ENCODE measurements at regions not wholly inside any gene's neighbourhood (a gene's known extent, or its start where the extent isn't known, plus 50 kb on each side); places are given as distances from the start of the nearest gene placed in this dataset.

DNA sequence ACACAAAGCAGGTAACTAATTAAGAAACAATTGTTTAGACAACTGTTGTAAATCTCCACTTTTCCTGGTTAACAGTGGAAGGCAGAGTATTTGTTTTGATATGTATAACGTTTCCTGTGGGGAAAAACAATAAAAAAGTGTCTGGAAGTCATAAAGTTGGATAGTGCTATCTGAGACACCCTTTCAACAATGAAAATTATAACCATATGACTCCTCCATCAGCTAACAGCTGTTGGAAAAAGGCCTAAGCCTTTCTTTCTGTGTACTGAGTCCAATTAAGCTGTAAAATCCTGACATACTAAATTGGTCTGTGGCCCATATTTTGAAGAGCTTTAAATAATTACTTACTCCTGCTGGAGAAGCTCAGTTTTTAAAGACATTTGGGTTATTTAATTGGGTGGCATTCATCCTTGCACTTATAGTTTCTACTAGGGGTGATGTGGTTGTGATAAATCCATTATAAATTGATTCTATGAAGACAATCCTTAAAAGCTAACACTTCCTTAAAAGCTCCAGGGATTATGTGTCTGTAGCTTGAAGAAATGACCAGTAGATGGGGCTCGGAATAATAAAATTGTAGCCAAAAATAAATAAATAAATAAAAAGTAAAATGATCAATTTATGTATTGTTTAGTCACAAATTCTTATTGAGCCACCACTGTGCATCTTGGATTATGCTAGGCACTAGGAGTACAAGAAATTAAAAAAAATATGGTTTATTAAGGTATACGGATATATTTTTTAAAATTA, 698.1 kb upstream of the NXPH2 start:
- TF ChIP-seq EP300 (IDR thresholded peaks at IDR 0.05; ENCODE audit: borderline replicate concordance) = no peak
- no peak for TF ChIP-seq YY1 (IDR thresholded peaks at IDR 0.05; ENCODE audit: low read depth)
- TF ChIP-seq TAF1 (IDR thresholded peaks at IDR 0.05; ENCODE audit: low read depth) = no peak

DNA sequence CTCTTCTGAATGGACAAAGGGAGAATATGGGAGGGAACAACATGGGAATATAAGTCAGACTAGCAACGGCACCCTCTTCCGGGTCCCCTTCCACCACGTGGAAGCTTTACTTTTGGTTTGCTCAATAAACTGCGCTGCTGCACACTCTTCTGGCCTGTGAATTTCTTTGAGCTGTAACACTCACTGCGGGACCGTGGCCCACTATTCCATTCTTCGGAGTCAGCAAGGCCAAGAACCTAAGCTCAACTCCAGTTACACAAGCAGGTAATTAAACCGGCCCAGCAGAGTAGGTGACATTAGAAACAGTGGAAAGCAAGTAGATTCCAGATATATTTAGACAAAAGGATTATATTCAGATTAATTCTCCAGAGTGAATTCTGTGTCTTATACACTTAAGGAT, 697.4 kb upstream of the NXPH2 start:
- TF ChIP-seq, protein P1, sequence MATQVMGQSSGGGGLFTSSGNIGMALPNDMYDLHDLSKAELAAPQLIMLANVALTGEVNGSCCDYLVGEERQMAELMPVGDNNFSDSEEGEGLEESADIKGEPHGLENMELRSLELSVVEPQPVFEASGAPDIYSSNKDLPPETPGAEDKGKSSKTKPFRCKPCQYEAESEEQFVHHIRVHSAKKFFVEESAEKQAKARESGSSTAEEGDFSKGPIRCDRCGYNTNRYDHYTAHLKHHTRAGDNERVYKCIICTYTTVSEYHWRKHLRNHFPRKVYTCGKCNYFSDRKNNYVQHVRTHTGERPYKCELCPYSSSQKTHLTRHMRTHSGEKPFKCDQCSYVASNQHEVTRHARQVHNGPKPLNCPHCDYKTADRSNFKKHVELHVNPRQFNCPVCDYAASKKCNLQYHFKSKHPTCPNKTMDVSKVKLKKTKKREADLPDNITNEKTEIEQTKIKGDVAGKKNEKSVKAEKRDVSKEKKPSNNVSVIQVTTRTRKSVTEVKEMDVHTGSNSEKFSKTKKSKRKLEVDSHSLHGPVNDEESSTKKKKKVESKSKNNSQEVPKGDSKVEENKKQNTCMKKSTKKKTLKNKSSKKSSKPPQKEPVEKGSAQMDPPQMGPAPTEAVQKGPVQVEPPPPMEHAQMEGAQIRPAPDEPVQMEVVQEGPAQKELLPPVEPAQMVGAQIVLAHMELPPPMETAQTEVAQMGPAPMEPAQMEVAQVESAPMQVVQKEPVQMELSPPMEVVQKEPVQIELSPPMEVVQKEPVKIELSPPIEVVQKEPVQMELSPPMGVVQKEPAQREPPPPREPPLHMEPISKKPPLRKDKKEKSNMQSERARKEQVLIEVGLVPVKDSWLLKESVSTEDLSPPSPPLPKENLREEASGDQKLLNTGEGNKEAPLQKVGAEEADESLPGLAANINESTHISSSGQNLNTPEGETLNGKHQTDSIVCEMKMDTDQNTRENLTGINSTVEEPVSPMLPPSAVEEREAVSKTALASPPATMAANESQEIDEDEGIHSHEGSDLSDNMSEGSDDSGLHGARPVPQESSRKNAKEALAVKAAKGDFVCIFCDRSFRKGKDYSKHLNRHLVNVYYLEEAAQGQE (IDR thresholded peaks at IDR 0.05; ENCODE audit: low read depth) = no peak
- no peak for TF ChIP-seq YY1 (IDR thresholded peaks at IDR 0.05; ENCODE audit: low read depth)
- TF ChIP-seq TCF12 (IDR thresholded peaks at IDR 0.05; ENCODE audit: low read depth) = no peak
- TF ChIP-seq RAD21 (IDR thresholded peaks at IDR 0.05; ENCODE audit: low read depth) = no peak
- TF ChIP-seq, protein P2, sequence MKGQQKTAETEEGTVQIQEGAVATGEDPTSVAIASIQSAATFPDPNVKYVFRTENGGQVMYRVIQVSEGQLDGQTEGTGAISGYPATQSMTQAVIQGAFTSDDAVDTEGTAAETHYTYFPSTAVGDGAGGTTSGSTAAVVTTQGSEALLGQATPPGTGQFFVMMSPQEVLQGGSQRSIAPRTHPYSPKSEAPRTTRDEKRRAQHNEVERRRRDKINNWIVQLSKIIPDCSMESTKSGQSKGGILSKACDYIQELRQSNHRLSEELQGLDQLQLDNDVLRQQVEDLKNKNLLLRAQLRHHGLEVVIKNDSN (IDR thresholded peaks at IDR 0.05) = no peak
- TF ChIP-seq TAF1 (IDR thresholded peaks at IDR 0.05; ENCODE audit: low read depth) = no peak
- TF ChIP-seq TEAD4 (IDR thresholded peaks at IDR 0.05) = no peak

DNA sequence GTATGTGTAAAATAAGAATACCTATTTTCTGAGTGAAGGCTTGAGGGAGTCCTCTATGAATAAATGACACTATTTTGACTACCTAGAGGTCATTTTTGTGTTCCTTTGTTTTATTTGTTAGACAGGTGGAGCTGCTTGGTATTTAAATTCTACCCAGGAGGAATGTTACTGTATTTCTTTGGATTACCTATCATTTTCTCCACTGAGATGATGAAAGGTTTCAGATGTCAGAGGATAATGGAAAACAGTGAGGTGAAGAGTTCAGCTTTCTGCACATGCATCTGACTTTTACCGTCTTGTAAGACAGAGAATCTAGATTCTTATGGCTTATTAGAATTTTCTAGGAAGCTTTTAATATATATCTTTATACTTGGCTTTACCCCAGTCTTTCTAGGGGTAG, 689.8 kb upstream of the NXPH2 start:
- TF ChIP-seq RAD21 (IDR thresholded peaks at IDR 0.05; ENCODE audit: low read depth) (no peak), CEBPB (IDR thresholded peaks at IDR 0.05) (no peak), TAF1 (IDR thresholded peaks at IDR 0.05; ENCODE audit: low read depth) (no peak), TCF12 (IDR thresholded peaks at IDR 0.05; ENCODE audit: low read depth) (no peak), YY1 (IDR thresholded peaks at IDR 0.05; ENCODE audit: low read depth) (no peak), TEAD4 (IDR thresholded peaks at IDR 0.05) (no peak), EGR1 (IDR thresholded peaks at IDR 0.05) (no peak), ZBTB7A (IDR thresholded peaks at IDR 0.05; ENCODE audit: low read depth) (no peak), EP300 (IDR thresholded peaks at IDR 0.05; ENCODE audit: borderline replicate concordance) (no peak), NFIC (IDR thresholded peaks at IDR 0.05) (no peak), FOXM1 (IDR thresholded peaks at IDR 0.05; ENCODE audit: borderline replicate concordance, low read depth) (no peak), CREB1 (IDR thresholded peaks at IDR 0.05; ENCODE audit: low read depth) (no peak)
- TF ChIP-seq, protein P1 (IDR thresholded peaks at IDR 0.05; ENCODE audit: low read depth) = no peak
- TF ChIP-seq, protein P3, sequence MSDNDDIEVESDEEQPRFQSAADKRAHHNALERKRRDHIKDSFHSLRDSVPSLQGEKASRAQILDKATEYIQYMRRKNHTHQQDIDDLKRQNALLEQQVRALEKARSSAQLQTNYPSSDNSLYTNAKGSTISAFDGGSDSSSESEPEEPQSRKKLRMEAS (IDR thresholded peaks at IDR 0.05) = no peak
- TF ChIP-seq, protein P2 (IDR thresholded peaks at IDR 0.05) = no peak

DNA sequence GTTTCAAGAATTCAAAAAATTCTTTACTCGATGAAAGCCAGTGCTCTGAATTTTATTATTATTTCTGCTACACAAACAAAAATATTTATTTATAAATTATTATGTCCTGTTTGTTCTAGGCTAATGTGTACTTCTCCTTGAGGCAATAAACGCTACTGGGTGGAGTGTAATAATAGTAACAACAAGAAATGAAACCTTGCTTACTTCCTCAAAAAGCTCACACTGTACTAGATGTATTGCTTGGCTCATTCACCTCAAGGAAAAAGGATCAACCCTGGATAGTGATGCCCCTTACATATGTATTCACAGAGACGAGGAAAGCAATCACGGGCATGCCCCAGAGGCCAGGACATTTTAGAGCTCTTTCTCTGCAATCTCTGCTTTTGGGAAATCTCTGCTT, 685.6 kb upstream of the NXPH2 start:
- no peak for TF ChIP-seq EP300 (IDR thresholded peaks at IDR 0.05; ENCODE audit: borderline replicate concordance)

DNA sequence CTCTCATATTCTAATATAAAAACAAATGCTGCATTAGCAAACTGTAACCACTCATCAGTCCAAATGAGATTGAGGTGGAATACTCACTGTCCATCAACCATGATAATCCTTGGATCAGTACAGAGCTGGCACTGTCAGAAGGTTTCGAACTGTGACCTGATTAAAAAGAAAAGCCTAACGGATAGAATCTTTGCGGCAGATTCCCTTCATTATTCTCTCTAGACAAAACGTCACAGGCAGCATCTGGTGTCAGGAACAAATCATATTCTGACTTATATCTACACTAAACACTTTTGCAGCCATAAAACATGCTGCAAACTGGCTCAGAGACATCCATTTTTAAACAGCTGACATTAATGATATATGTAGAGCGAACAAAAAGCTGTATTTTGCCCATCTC, 677.7 kb upstream of the NXPH2 start:
- no peak for TF ChIP-seq FOXM1 (IDR thresholded peaks at IDR 0.05; ENCODE audit: borderline replicate concordance, low read depth)
- no peak for TF ChIP-seq TCF12 (IDR thresholded peaks at IDR 0.05; ENCODE audit: low read depth)
- TF ChIP-seq, protein P2 (IDR thresholded peaks at IDR 0.05) = no peak
- no peak for TF ChIP-seq TAF1 (IDR thresholded peaks at IDR 0.05; ENCODE audit: low read depth)
- TF ChIP-seq YY1 (IDR thresholded peaks at IDR 0.05; ENCODE audit: low read depth) = no peak
- no peak for TF ChIP-seq RAD21 (IDR thresholded peaks at IDR 0.05; ENCODE audit: low read depth)
- TF ChIP-seq, protein P3 (IDR thresholded peaks at IDR 0.05) = no peak
- TF ChIP-seq TEAD4 (IDR thresholded peaks at IDR 0.05) = no peak
- TF ChIP-seq NFIC (IDR thresholded peaks at IDR 0.05) = no peak
- no peak for TF ChIP-seq ZBTB7A (IDR thresholded peaks at IDR 0.05; ENCODE audit: low read depth)
- TF ChIP-seq CREB1 (IDR thresholded peaks at IDR 0.05; ENCODE audit: low read depth) = no peak
- TF ChIP-seq EP300 (IDR thresholded peaks at IDR 0.05; ENCODE audit: borderline replicate concordance) = no peak
- no peak for TF ChIP-seq EGR1 (IDR thresholded peaks at IDR 0.05)
- no peak for TF ChIP-seq CEBPB (IDR thresholded peaks at IDR 0.05)
- TF ChIP-seq, protein P1 (IDR thresholded peaks at IDR 0.05; ENCODE audit: low read depth) = no peak

Data from Ishikawa (cell line).